Pancreas (tissue), 10 donors: ENCODE measurements at regions not wholly inside any gene's neighbourhood (a gene's known extent, or its start where the extent isn't known, plus 50 kb on each side); places are given as distances from the start of the nearest gene placed in this dataset.

Source experiments
- ATAC-seq, 4 donors: fragments of 200-7000 bp; cut with Tn5 transposase; one replicate each; pipeline versions ENCODE4 v1.8.0 to v1.9.1; 2020; ENCODE audit warnings: mild to moderate bottlenecking in 4 of 4, moderate library complexity in 4 of 4
- DNase-seq, 6 donors: peaks; one replicate each; pipeline ENCODE4 v3.0.0-alpha.2; 2020
- FAIRE-seq: peaks from 2 replicates; lab custom pipeline; 2012; peaks lifted over from hg19 to GRCh38; lab: Jason Lieb, UNC
- H3K27ac ChIP-seq, 4 donors: fragments of 200-600 bp; sonication (generic); 1 replicate in 3 of 4; 2 replicates in 1 of 4; pipeline versions ENCODE4 v1.5.0 to v1.8.0; 2020
- H3K27me3 ChIP-seq, 4 donors: fragments of 200-600 bp; one replicate each; pipeline ENCODE4 v1.8.0; 2021
- H3K36me3 ChIP-seq, 3 donors: fragments of 200-600 bp; sonication (generic) in 1 of 3; one replicate each; pipeline versions ENCODE4 v1.5.0 to v1.8.0; 2020 to 2021
- H3K4me1 ChIP-seq, 3 donors: fragments of 200-600 bp; one replicate each; pipeline ENCODE4 v1.8.0; 2021
- H3K4me3 ChIP-seq, 4 donors: fragments of 200-600 bp; sonication (generic) in 2 of 4; one replicate each; pipeline versions ENCODE4 v1.5.0 to v1.8.0; 2020 to 2021
- H3K9me3 ChIP-seq, 4 donors: fragments of 200-600 bp; one replicate each; pipeline ENCODE4 v1.8.0; 2021
- CTCF ChIP-seq, 4 donors: fragments of 200-600 bp; sonication (generic) in 3 of 4; IDR thresholded peaks; one replicate each; pipeline versions ENCODE4 v1.5.0 to v1.8.0; 2021; ENCODE audit warnings: antibody characterized with exemption in 4 of 4
- WGBS, 2 donors: extraction: QIAGEN DNeasy Blood & Tissue Kit; methylation state at CpG; one replicate each; pipeline ENCODE4 v1.1.7; 2013; 5-methylcytosine and 5-hydroxymethylcytosine counted together
- intact Hi-C, 3 donors: fragments of 100-400 bp; cut with DNase I; formaldehyde crosslinking; loops; one replicate each; pipeline versions ENCODE4 v1.11.1 to v1.14.2; 2022
- donor health status: healthy with polysubstance abuse.
- donor health status: DM: no; HTN: no; CAD: no; lungs with moderate emphysema.
- donor health status: DM: no; HTN: no; CAD: no.
- donor health status: control.
- donor health status: control.
- donor health status: Bipolar disorder and iron deficiency.
- donor health status: DM: yes; HTN: yes; CAD: no.
- donor health status: DM: no; HTN: no; CAD: no.
- donor health status: DM: no; HTN: no; CAD: no.
- donor health status: DM: yes; HTN: yes; CAD: no.

- no peaks in the 10 kb centered on the region for H3K36me3 ChIP-seq
- WGBS, 2 donors: 53 to 63% methylated on average over 16 of the region's 16 CpGs
- no peaks in the 10 kb centered on the region for H3K9me3 ChIP-seq
- intact Hi-C loops: loop anchor here in 1 of 3 donors (10.0 kb wide), 1 partner anchor 75 kb away; no protein-coding TSS in a partner anchor
- ATAC-seq (no peak), FAIRE-seq (no peak), DNase-seq (no peak)
- H3K4me3 ChIP-seq: no peak overlapping the region
- no peak for TF ChIP-seq CTCF (IDR thresholded peaks at IDR 0.05)
- H3K27ac ChIP-seq: no peak overlapping the region
- peaks cover 0 to 9% (median 2%) of the 10 kb centered on the region in 4 donors for H3K27me3 ChIP-seq
- no peaks in the 10 kb centered on the region for H3K4me1 ChIP-seq
Observed at GRCh38 chr12:125329239-125330102, 264.2 kb downstream of the AACS start.

- H3K4me3 ChIP-seq: peak overlapping the region in 3 of 4 donors; percentile 4 to 44 (median 16)
- no peaks in the 10 kb centered on the region for H3K36me3 ChIP-seq
- WGBS, 2 donors: 1 to 2% methylated on average over 27 to 30 of the region's 30 CpGs
- H3K27ac ChIP-seq: no peak overlapping the region
- no peaks in the 10 kb centered on the region for H3K4me1 ChIP-seq
- ATAC-seq (peak; percentile 95 to 100 (median 98)), DNase-seq (peak; percentile 27 to 94 (median 67)), FAIRE-seq (no peak)
- TF ChIP-seq CTCF (IDR thresholded peaks at IDR 0.05): peak; percentile 84 to 93 (median 88)
- H3K27me3 ChIP-seq: peaks cover 0 to 9% (median 2%) of the 10 kb centered on the region in 4 donors
- H3K9me3 ChIP-seq: no peaks in the 10 kb centered on the region
- intact Hi-C loops: no loop called here
Observed at GRCh38 chr12:125330645-125331341, 265.6 kb downstream of the AACS start.

- DNase-seq (no peak), FAIRE-seq (no peak), ATAC-seq (peak in 3 of 4 donors; percentile 68 to 76 (median 70))
- intact Hi-C loops: no loop called here
- no peaks in the 10 kb centered on the region for H3K36me3 ChIP-seq
- no peak for TF ChIP-seq CTCF (IDR thresholded peaks at IDR 0.05)
- H3K27me3 ChIP-seq: peaks cover 0 to 9% (median 2%) of the 10 kb centered on the region in 4 donors
- H3K9me3 ChIP-seq: no peaks in the 10 kb centered on the region
- H3K4me3 ChIP-seq: peak overlapping the region in 3 of 4 donors; percentile 4 to 44 (median 16)
- 27 to 30% methylated on average over 16 of the region's 16 CpGs for WGBS, 2 donors
- H3K27ac ChIP-seq: no peak overlapping the region
- H3K4me1 ChIP-seq: no peaks in the 10 kb centered on the region
Observed at GRCh38 chr12:125331342-125332052, 266.3 kb downstream of the AACS start.

- no peak overlapping the region for H3K4me3 ChIP-seq
- H3K27me3 ChIP-seq: peaks cover 0 to 12% (median 2%) of the 10 kb centered on the region in 4 donors
- no peaks in the 10 kb centered on the region for H3K36me3 ChIP-seq
- DNase-seq: no peak
- H3K4me1 ChIP-seq: no peaks in the 10 kb centered on the region
- ATAC-seq: no peak
- no peak for FAIRE-seq
- 49 to 58% methylated on average over 11 of the region's 11 CpGs for WGBS, 2 donors
- no peak overlapping the region for H3K27ac ChIP-seq
- TF ChIP-seq CTCF (IDR thresholded peaks at IDR 0.05): no peak
- no peaks in the 10 kb centered on the region for H3K9me3 ChIP-seq
- intact Hi-C loops: no loop called here
Observed at GRCh38 chr12:125332900-125333299, 267.7 kb downstream of the AACS start.
